ENCODE measurements at regions not wholly inside any gene's neighbourhood (a gene's known extent, or its start where the extent isn't known, plus 50 kb on each side); places are given as distances from the start of the nearest gene placed in this dataset.

- Histone ChIP-seq H3K9me3 (no peaks in the 10 kb centered on the region), H3K36me3 (no peaks in the 10 kb centered on the region), H3K27ac (no peak overlapping the region), H3K4me1 (no peaks in the 10 kb centered on the region), H3K4me3 (no peak overlapping the region), H3K27me3 (peaks cover 0 to 6% (median 0%) of the 10 kb centered on the region in 3 donors)
- 62 to 66% methylated on average over 5 of the region's 5 CpGs for WGBS, 2 donors
- no peak for TF ChIP-seq EP300 (IDR thresholded peaks at IDR 0.05)
- no peak for TF ChIP-seq POLR2A (IDR thresholded peaks at IDR 0.05)
- TF ChIP-seq, protein P1, sequence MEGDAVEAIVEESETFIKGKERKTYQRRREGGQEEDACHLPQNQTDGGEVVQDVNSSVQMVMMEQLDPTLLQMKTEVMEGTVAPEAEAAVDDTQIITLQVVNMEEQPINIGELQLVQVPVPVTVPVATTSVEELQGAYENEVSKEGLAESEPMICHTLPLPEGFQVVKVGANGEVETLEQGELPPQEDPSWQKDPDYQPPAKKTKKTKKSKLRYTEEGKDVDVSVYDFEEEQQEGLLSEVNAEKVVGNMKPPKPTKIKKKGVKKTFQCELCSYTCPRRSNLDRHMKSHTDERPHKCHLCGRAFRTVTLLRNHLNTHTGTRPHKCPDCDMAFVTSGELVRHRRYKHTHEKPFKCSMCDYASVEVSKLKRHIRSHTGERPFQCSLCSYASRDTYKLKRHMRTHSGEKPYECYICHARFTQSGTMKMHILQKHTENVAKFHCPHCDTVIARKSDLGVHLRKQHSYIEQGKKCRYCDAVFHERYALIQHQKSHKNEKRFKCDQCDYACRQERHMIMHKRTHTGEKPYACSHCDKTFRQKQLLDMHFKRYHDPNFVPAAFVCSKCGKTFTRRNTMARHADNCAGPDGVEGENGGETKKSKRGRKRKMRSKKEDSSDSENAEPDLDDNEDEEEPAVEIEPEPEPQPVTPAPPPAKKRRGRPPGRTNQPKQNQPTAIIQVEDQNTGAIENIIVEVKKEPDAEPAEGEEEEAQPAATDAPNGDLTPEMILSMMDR (IDR thresholded peaks at IDR 0.05) = no peak
- no peak for TF ChIP-seq POLR2AphosphoS5 (IDR thresholded peaks at IDR 0.05)
- no peak for DNase-seq
- intact Hi-C loops (cut with DNase I) = loop anchor here (5.0 to 10.0 kb wide), 2 partner anchors 236 to 383 kb away; no protein-coding TSS in a partner anchor
Measured at GRCh38 chr2:41851554-41851953, 196.3 kb upstream of the PKDCC start.

DNA sequence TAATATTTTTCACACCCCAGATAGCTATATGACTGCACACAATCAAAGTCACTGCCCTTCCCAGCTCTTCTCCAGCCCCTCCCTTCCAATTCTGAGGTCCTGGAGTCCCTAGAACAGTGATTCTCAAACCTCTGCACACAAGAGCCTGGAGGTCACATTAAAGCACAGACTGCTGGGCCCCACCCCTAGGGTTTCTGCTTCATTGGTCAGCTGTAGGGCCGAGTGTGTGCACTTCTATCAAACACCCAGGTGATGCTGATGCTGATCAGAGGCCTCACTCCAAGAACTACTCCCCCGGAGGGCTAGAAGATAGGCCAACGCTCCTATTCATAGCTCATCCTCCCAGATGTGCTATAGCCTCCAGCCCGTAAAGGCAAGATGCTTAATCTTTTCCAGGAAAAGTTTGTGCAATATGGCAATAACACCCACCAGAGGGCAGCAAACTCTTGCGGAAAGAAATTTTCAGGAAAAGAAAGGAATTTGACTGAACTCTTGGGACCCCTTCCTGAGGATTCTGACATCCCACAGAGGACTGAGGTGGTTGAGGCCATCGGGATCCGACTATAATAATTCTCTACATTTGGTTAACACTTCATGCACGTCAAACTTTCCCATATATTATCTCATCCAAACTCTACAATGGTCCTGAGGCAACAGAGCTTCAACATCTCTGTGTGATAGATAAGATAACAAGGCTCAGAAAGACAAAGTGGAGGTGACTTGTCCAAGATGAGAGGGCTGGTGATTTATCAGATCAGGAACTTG is 194.2 kb upstream of the PKDCC start:
- no peak for DNase-seq
- intact Hi-C loops (cut with DNase I) = loop anchor here (2.0 to 10.0 kb wide), 3 partner anchors 15 to 381 kb away; no protein-coding TSS in a partner anchor
- WGBS, 2 donors = 8 to 20% methylated on average over 8 of the region's 8 CpGs
- peaks cover 0 to 6% (median 0%) of the 10 kb centered on the region in 3 donors for H3K27me3 ChIP-seq
- TF ChIP-seq, protein P1 (IDR thresholded peaks at IDR 0.05) = peak; percentile 19 to 71 (median 68)
- no peak for TF ChIP-seq POLR2A (IDR thresholded peaks at IDR 0.05)
- no peak overlapping the region for H3K27ac ChIP-seq
- H3K4me1 ChIP-seq = no peaks in the 10 kb centered on the region
- no peaks in the 10 kb centered on the region for H3K9me3 ChIP-seq
- no peaks in the 10 kb centered on the region for H3K36me3 ChIP-seq
- H3K4me3 ChIP-seq = no peak overlapping the region

GRCh38 chr2:41854227-41854626 is 193.6 kb upstream of the PKDCC start:
- no peak overlapping the region for H3K27ac ChIP-seq
- H3K36me3 ChIP-seq = no peaks in the 10 kb centered on the region
- no peak for DNase-seq
- 88 to 93% methylated on average over 4 of the region's 4 CpGs for whole genome bisulfite sequencing, 2 donors
- TF ChIP-seq POLR2A (IDR thresholded peaks at IDR 0.05) = no peak
- TF ChIP-seq POLR2AphosphoS5 (IDR thresholded peaks at IDR 0.05) = no peak
- TF ChIP-seq, protein P1 (IDR thresholded peaks at IDR 0.05) = no peak
- TF ChIP-seq EP300 (IDR thresholded peaks at IDR 0.05) = no peak
- H3K9me3 ChIP-seq = no peaks in the 10 kb centered on the region
- no peaks in the 10 kb centered on the region for H3K4me1 ChIP-seq
- intact Hi-C loops (cut with DNase I) = loop anchor here (5.0 to 10.0 kb wide), 2 partner anchors 233 to 381 kb away; no protein-coding TSS in a partner anchor
- H3K4me3 ChIP-seq = no peak overlapping the region
- H3K27me3 ChIP-seq = peaks cover 0 to under 1% (median 0%) of the 10 kb centered on the region in 3 donors

- no peak for DNase-seq
- no peak overlapping the region for H3K27ac ChIP-seq
- TF ChIP-seq POLR2AphosphoS5 (IDR thresholded peaks at IDR 0.05) = no peak
- TF ChIP-seq EP300 (IDR thresholded peaks at IDR 0.05) = no peak
- no peak for TF ChIP-seq POLR2A (IDR thresholded peaks at IDR 0.05)
- TF ChIP-seq, protein P1 (IDR thresholded peaks at IDR 0.05) = no peak
- no peak overlapping the region for H3K4me3 ChIP-seq
- H3K27me3 ChIP-seq = no peaks in the 10 kb centered on the region
- intact Hi-C loops (cut with DNase I) = loop anchor here (10.0 kb wide), 1 partner anchor 378 kb away; no protein-coding TSS in a partner anchor
- no peaks in the 10 kb centered on the region for H3K4me1 ChIP-seq
- 88 to 89% methylated on average over 1 of the region's 1 CpG for WGBS, 2 donors
- H3K36me3 ChIP-seq = no peaks in the 10 kb centered on the region
- no peaks in the 10 kb centered on the region for H3K9me3 ChIP-seq
Measured at GRCh38 chr2:41856946-41857345, 190.9 kb upstream of the PKDCC start.

Data from sigmoid colon (tissue), 6 donors.